Astrocyte (in vitro differentiated cells and primary cell): ENCODE measurements at regions not wholly inside any gene's neighbourhood (a gene's known extent, or its start where the extent isn't known, plus 50 kb on each side); places are given as distances from the start of the nearest gene placed in this dataset.

Source experiments
- CTCF ChIP-seq: IDR thresholded peaks from 2 replicates; pipeline ENCODE4 v1.5.1; 2011; ENCODE audit warnings: low read depth, mild to moderate bottlenecking, inconsistent platforms, low read length, moderate library complexity; ENCODE audit not compliant: insufficient read depth
- EZH2 ChIP-seq: IDR thresholded peaks from 2 replicates; pipeline ENCODE4 v1.6.1; 2012; ENCODE audit warnings: mild to moderate bottlenecking, low read length, inconsistent platforms; ENCODE audit not compliant: insufficient read depth

DNA sequence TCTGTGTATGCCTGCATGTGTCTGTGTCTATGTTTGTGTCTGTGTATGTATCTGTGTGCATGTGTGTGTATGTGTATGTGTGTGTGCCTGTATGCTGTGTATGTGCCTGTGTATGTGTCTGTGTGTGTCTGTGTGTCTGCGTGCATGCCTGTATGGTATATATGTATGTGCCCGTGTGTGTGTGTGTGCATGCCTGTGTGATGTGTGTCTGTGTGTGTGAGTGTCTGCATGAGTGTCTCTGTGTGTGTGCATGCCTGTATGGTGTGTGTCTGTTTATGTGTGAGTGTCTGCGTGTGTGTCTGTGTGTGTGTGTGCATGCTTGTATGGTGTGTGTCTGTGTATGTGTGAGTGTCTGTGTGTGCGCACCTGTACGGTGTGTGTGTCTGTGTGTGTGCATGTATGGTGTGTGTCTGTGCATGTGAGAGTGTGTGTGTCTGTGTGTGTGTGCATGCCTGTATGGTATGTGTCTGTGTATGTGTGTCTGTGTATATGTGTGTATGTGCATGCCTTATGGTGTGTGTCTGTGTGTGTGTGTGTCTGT is 137.1 kb upstream of the IRX2 start:
- TF ChIP-seq CTCF (no peak), EZH2 (no peak)
